HG03460 (cell line): ENCODE measurements at regions not wholly inside any gene's neighbourhood (a gene's known extent, or its start where the extent isn't known, plus 50 kb on each side); places are given as distances from the start of the nearest gene placed in this dataset.
"Not testable (repeated sequence)": the region's sequence is repeated elsewhere in the genome, so short reads cannot be mapped to it uniquely, and the experiment has no call there.

Source experiments
- ATAC-seq: cut with Tn5 transposase; IDR thresholded peaks from one replicate; pipeline ENCODE4 v1.9.1; 2021; ENCODE audit not compliant: unreplicated experiment

GRCh38 chr20:4476903-4477500, 209.3 kb upstream of the PRNP start:
- no peak for ATAC-seq

- no peak for ATAC-seq
These were observed 213.3 kb upstream of the PRNP start for GRCh38 chr20:4472906-4473305.

GRCh38 chr20:4471221-4471620, 215.0 kb upstream of the PRNP start:
- no peak for ATAC-seq

- no peak for ATAC-seq
These were observed 215.9 kb upstream of the PRNP start for GRCh38 chr20:4470375-4470774.

GRCh38 chr20:4469910-4470309, 216.3 kb upstream of the PRNP start:
- ATAC-seq = no peak

- no peak for ATAC-seq
These were observed 218.1 kb upstream of the PRNP start for GRCh38 chr20:4468114-4468513.

GRCh38 chr20:4465855-4466545, 216.9 kb upstream of the ADRA1D start:
- ATAC-seq = no peak

- ATAC-seq = no peak
These were observed 216.1 kb upstream of the ADRA1D start for GRCh38 chr20:4465212-4465611.

- ATAC-seq = not testable (repeated sequence)
These were observed 213.7 kb upstream of the ADRA1D start for GRCh38 chr20:4462801-4463200.

GRCh38 chr20:4459081-4459480, 210.0 kb upstream of the ADRA1D start:
- ATAC-seq = no peak

GRCh38 chr20:4457566-4458543, 208.8 kb upstream of the ADRA1D start:
- ATAC-seq = no peak

GRCh38 chr20:4455996-4456395, 206.9 kb upstream of the ADRA1D start:
- ATAC-seq = no peak

- ATAC-seq = no peak
These were observed 206.2 kb upstream of the ADRA1D start for GRCh38 chr20:4455301-4455701.

- no peak for ATAC-seq
These were observed 205.0 kb upstream of the ADRA1D start for GRCh38 chr20:4454111-4454510.

- ATAC-seq = no peak
These were observed 204.3 kb upstream of the ADRA1D start for GRCh38 chr20:4453359-4453758.

GRCh38 chr20:4451487-4452081, 202.5 kb upstream of the ADRA1D start:
- no peak for ATAC-seq

- no peak for ATAC-seq
These were observed 201.0 kb upstream of the ADRA1D start for GRCh38 chr20:4449957-4450715.

GRCh38 chr20:4445784-4446183, 196.7 kb upstream of the ADRA1D start:
- ATAC-seq = no peak

- ATAC-seq = no peak
These were observed 196.2 kb upstream of the ADRA1D start for GRCh38 chr20:4445331-4445730.

- ATAC-seq = no peak
These were observed 195.3 kb upstream of the ADRA1D start for GRCh38 chr20:4444404-4444803.

- no peak for ATAC-seq
These were observed 193.9 kb upstream of the ADRA1D start for GRCh38 chr20:4443016-4443415.
